MG63 (cell line): ENCODE measurements at regions not wholly inside any gene's neighbourhood (a gene's known extent, or its start where the extent isn't known, plus 50 kb on each side); places are given as distances from the start of the nearest gene placed in this dataset.

ENCODE experiments used
- DNase-seq: peaks from one replicate; pipeline ENCODE4 v3.0.0-alpha.2; 2020
- H3K27me3 ChIP-seq: fragments of 250-450 bp; sonication (Bioruptor Pico); 2 replicates; pipeline ENCODE4 v1.5.1; 2020; ENCODE audit warnings: mild to moderate bottlenecking, moderate library complexity
- H3K36me3 ChIP-seq: fragments of 250-450 bp; sonication (Bioruptor Pico); 2 replicates; pipeline ENCODE4 v1.5.1; 2020; ENCODE audit warnings: mild to moderate bottlenecking, moderate library complexity
- H3K4me3 ChIP-seq: fragments of 250-450 bp; sonication (Bioruptor Pico); 2 replicates; pipeline ENCODE4 v1.5.1; 2020; ENCODE audit warnings: mild to moderate bottlenecking, moderate library complexity
- H3K9me3 ChIP-seq: fragments of 250-450 bp; sonication (Bioruptor Pico); 2 replicates; pipeline ENCODE4 v1.5.1; 2020; ENCODE audit warnings: mild to moderate bottlenecking, moderate library complexity

DNA sequence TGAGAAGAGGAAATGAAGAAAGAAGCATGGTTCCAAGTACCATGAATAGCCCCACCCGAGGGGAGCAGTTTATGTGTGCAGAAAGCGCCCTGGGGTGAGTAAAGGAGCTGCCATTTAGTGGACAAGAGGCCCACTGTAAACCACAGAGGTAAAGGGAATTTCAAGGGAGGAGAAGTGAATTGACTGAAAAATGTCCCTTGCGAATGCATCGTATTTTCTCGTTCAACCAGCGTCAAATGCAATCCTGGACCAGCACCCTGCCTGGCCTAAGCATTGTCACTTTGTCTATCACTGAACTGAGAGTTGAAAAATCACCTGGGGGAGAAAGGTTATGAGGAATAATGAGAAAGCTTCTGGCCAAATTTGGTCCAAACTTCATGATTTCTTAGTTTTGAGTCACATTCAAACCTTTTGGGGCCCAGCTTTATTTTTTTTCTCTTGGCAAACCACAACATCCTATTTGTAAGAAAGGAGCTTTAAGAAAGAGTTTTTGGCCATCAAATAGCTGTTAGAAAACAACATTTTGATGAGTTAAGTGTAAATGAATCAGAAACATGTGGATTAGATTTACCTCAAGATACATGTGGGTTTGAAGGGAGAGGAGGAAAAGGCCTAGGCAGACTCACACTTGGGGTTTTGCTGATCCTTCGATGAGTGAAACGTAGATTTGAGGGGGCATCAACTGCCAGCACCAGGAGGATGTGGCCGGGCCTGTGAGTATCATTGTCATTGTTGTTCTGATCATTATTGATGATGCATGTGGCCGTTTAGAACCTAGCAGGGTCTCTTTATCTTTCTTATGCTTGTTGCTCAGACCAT, 214.0 kb downstream of the CLIC5 start:
- Histone ChIP-seq H3K9me3 (no peaks in the 10 kb centered on the region), H3K27me3 (no peaks in the 10 kb centered on the region), H3K4me3 (no peak overlapping the region), H3K36me3 (no peaks in the 10 kb centered on the region)
- no peak for DNase-seq

DNA sequence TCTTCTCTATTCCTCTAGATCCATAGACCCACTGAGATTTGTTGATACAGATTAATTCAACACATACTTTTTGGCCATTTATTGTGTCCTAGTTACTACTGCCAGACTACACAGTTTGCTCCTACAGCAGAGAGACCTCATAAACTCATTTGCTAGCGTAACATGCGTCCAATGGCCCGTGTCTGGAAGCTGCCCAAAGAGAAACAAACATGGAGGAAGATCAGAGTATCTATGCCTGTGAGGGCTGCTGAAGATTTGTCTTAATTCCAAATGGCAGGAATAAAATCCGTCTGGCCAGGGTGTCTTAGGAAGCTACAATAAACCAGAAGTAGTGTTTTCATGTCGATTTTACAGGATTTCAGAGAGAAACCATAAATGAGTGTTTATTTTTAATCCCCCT, 214.7 kb downstream of the CLIC5 start:
- H3K36me3 ChIP-seq, result no peaks in the 10 kb centered on the region
- DNase-seq, result no peak
- no peaks in the 10 kb centered on the region for H3K9me3 ChIP-seq
- no peaks in the 10 kb centered on the region for H3K27me3 ChIP-seq
- no peak overlapping the region for H3K4me3 ChIP-seq

DNA sequence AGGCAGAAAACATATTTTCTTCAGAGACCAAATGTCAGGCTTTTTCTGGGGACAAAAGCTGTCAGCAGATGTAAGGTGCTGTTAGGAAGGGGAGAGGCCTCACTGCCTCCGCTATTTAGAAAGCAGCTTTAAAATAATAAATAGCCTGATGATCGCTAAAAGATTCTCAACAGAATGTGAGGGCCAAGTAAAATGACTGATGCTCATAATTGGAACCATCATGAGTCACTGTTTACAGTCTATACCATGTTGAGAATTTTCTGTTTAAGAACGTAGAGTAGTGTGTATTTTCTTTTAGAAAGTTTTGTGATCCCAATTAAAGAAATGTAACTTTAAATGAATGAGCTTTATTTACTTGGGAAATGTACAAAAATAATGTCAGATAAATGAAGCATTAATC, 220.0 kb downstream of the CLIC5 start:
- no peak overlapping the region for H3K4me3 ChIP-seq
- H3K36me3 ChIP-seq, result no peaks in the 10 kb centered on the region
- no peaks in the 10 kb centered on the region for H3K9me3 ChIP-seq
- no peaks in the 10 kb centered on the region for H3K27me3 ChIP-seq
- DNase-seq, result no peak

DNA sequence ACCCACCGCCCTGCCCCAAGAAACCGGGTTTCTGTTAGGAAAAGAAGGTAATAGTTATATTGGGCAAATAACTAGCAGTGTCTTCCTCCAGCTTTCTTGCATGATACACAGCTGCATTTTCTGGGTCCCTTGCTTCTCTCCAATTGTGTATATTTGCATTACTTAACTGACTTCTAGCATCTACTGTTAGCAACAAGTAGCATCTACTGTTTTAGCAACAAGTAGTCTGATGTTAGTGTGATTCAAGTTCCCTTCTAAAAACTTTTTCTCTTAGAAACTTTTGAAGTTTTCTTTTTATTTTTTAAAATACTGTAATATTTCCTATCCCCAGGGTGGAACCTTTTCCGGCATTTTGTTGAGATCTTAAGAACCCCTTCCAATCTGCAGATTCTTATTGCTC, 221.2 kb downstream of the CLIC5 start:
- no peaks in the 10 kb centered on the region for H3K9me3 ChIP-seq
- no peak overlapping the region for H3K4me3 ChIP-seq
- no peak for DNase-seq
- no peaks in the 10 kb centered on the region for H3K27me3 ChIP-seq
- no peaks in the 10 kb centered on the region for H3K36me3 ChIP-seq

DNA sequence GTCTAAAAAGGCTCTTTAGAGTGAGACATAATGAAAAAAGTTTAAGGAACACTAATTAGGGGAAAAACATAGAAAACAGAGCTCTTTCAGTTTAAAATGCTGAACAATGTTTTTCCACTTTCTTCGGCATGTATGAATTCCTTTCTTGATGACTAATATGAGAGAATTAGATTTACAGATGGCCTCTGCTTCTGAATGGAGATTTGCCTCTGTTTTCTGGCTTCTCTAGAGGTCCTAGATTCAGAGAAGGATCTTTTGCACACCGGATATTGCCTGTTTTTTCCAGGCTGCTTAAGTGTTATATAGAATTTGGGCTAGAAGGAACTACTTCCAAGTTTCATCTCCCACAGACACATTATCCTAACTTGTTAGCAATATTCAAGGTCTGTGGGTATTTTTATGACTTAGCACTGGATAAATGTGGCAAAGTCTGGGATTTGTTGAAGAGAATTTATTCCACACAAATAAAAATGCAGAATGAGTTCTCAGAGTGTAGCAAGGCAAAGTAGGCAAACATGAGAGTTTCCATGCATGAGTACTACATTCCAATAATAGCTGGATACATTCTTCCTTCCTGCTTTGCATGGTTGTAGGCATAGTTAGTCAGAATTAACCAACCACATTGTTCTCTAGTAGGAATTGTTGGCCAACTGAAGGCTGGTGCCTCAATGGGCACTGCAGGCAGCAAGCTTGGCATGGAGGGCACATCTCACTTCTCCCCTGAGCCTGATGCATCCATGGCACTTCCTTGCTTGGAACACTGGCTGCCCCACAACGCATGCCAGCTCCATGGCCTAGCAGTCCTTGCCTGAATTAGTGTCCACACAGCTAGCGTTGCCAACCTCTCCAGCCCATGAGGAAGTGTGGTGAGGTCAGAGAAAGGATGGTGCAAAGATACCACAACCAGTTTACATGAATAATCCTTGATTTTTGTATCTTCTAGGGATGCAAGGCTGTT, 224.2 kb downstream of the CLIC5 start:
- peak; percentile 82 for DNase-seq
- H3K9me3 ChIP-seq, result no peaks in the 10 kb centered on the region
- H3K36me3 ChIP-seq, result no peaks in the 10 kb centered on the region
- no peaks in the 10 kb centered on the region for H3K27me3 ChIP-seq
- H3K4me3 ChIP-seq, result no peak overlapping the region

DNA sequence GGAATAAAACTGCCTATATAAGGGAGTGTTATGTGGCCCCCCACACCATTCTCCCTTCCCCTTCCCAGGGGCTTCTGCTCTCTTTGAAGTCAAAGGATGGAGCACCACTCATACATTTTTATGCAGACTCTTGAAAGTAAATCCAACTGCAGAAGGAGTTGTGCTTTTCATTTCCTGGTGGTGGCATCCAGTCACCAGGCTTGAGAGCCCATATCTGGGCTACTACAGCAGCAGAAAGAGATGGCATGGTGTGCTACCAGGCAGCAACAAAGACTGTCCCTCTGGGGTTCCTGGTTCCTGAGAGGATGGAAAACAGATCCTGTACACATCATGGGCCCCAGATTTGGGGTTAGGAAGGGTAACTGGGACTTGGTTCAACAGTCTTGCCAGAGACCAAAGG, 226.4 kb downstream of the CLIC5 start:
- Histone ChIP-seq H3K36me3 (no peaks in the 10 kb centered on the region), H3K27me3 (no peaks in the 10 kb centered on the region), H3K9me3 (no peaks in the 10 kb centered on the region), H3K4me3 (no peak overlapping the region)
- no peak for DNase-seq

DNA sequence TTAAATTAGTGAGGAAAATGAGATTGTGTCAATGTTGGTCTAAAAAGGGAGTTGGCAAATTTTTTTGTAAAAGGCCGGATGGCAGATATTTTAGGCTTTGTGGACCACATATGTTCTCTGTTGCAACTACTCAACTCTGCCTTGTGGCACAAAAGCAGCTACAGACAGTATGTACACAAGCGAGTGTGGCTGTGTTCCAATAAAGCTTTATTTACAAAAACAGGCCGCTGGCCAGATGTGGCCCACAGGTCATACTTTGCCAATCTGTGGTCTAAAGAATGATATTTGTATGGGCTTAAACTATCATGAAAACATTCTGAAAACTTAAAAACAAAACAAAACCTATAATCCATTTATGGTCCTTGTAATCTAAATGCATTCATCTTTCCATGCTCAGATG, 228.3 kb downstream of the CLIC5 start:
- Histone ChIP-seq H3K27me3 (no peaks in the 10 kb centered on the region), H3K36me3 (no peaks in the 10 kb centered on the region), H3K4me3 (no peak overlapping the region), H3K9me3 (no peaks in the 10 kb centered on the region)
- no peak for DNase-seq

DNA sequence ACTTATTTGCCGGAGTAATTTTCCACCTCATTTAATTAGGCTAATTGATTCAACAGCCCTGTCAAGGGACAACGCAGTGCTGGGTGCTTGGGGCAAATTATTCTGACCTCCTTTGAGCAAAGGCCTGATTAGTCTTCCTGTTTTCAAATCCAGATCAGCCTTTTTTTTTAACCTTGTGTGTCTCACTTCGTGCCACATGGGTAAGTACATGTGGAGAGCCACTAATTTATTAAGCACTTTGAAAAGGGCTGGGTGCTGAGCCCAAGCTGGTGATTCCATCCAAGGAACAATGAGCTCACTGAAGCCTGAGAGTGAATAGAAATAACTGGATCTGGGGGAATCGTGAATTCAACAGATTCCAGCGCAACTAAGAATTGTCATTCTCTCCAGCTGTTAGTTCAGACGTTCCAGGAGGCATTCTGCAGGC, 229.3 kb downstream of the CLIC5 start:
- no peaks in the 10 kb centered on the region for H3K27me3 ChIP-seq
- no peaks in the 10 kb centered on the region for H3K9me3 ChIP-seq
- no peak for DNase-seq
- no peaks in the 10 kb centered on the region for H3K36me3 ChIP-seq
- H3K4me3 ChIP-seq, result no peak overlapping the region

DNA sequence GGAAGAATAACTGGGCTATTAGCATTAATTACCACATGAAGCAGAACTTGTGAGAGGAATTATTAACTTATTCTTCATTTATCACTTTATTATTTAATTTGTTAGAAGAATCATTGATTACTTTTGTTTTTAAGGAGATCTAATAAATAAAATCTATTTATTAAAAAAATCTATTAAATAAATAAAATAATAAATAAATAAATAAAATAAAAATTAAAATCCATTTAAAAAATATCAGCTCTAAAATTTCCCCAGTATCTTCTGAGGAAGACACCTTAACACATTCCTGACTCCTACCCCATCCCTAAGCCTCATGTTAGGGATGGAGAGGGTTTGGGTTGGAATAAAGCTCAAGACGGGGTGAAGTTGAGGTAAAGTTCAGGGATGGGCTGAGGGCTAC, 231.4 kb downstream of the CLIC5 start:
- Histone ChIP-seq H3K4me3 (no peak overlapping the region), H3K9me3 (no peaks in the 10 kb centered on the region), H3K36me3 (no peaks in the 10 kb centered on the region), H3K27me3 (no peaks in the 10 kb centered on the region)
- DNase-seq, result no peak

DNA sequence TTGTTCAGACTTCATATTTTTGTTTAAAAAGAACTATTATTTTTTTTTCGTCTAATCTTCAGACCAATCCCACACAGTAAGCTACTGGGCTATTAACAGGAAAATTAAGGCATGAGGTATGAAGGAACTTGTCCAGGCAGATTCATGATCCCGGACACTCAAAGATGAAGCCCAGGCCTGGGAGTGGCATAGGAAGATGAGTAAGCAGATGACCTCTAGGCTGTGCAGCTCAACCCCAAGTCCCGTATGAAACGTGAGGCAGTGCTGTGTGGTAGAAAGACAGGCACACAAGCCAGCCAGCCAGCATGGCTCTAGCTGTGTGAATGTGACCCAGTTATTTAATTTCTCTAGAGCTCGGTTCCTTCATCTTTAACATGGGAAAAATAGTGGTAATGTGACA, 231.9 kb downstream of the CLIC5 start:
- Histone ChIP-seq H3K27me3 (no peaks in the 10 kb centered on the region), H3K9me3 (no peaks in the 10 kb centered on the region), H3K36me3 (no peaks in the 10 kb centered on the region), H3K4me3 (no peak overlapping the region)
- DNase-seq, result peak; percentile 9

DNA sequence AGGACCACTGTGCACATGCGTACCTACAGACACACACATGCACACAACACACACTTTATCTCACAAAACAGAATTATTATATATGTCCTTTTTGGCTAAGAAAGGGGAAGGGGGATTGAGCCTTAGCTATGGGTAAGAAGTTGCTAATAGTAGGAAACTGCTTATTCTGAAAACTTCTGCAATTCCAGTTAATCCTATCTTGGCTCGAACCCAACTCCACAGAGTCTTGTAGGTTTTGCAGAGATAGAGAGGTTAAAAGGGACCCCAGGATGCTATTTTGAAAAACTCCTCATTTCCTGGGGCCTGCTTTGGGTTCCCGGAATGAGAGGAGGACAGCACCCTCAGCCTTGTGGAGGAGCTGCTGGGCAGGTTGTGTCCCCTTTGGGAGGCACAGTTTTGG, 233.8 kb downstream of the CLIC5 start:
- Histone ChIP-seq H3K4me3 (no peak overlapping the region), H3K27me3 (no peaks in the 10 kb centered on the region), H3K36me3 (no peaks in the 10 kb centered on the region), H3K9me3 (no peaks in the 10 kb centered on the region)
- no peak for DNase-seq

DNA sequence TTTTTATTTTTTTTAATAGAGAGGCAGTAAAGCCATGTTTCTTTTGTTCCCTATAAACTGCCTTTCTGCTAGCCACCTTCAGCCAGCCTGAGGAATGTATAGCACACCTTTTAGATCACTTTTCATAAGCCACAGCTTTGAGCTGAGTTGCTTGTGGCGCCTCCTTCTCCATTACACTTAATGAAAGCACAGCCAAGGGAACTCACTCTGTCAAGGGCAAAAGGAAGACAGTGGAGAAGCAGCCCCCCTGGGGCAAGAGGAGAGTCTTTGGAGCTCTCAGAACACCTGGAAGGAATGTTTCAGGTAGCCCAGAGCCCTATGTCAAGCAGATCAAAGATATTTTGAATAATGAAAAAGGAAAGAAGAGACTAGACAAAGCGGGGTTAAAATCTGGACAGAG, 235.1 kb downstream of the CLIC5 start:
- Histone ChIP-seq H3K27me3 (no peaks in the 10 kb centered on the region), H3K9me3 (no peaks in the 10 kb centered on the region), H3K36me3 (no peaks in the 10 kb centered on the region), H3K4me3 (no peak overlapping the region)
- DNase-seq, result no peak

DNA sequence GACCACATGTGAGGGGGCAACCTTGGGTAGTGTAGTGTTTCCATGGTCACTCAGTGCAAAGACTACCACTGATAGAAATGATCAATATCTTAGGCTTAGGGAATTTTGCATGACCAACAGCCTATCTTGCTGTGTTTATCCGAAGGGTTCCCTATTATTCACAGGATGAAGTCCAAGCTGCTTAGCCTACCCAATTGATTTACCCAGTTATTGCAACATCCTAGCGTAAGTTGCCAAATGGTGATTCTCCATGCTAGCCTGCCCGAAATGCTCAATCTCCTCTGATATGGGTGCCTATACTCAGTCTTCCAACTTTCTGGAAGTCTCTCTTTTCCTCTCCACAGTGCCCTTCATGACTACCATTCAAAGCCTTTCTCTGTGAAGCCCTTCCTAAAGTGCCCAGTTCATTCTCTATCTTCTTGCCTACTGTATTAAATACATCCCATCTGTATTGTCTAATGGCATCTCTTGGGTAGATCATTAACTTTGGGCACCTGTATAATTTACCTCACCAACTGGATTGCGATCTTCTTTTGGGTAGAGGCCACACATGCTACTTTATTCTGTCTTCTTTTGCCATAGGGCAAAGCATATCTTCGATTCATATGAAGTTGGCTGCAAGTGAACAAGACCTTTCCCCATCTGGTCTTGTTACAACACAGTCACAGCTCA, 240.5 kb downstream of the CLIC5 start:
- DNase-seq, result no peak
- no peak overlapping the region for H3K4me3 ChIP-seq
- H3K36me3 ChIP-seq, result no peaks in the 10 kb centered on the region
- no peaks in the 10 kb centered on the region for H3K9me3 ChIP-seq
- H3K27me3 ChIP-seq, result no peaks in the 10 kb centered on the region

DNA sequence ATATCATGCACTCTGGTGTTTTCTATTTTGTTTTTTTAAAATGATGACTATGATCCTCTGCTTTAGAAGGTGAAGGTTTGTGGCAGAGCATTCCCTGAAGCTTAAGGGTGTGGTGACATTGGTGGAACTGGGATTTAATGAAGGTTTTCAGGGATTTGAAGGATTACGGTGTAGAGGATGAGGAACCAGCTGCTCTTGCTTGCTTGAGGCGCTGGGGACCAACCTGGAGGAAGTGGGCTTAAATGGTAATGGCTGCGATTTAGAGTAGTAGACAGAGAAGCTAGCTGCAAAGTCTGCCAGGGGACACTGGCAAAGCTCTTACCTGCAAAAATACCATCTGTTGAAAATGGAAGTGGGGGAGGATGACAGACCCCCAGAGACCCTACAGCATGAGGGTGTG, 241.8 kb downstream of the CLIC5 start:
- no peaks in the 10 kb centered on the region for H3K36me3 ChIP-seq
- no peak overlapping the region for H3K4me3 ChIP-seq
- DNase-seq, result no peak

DNA sequence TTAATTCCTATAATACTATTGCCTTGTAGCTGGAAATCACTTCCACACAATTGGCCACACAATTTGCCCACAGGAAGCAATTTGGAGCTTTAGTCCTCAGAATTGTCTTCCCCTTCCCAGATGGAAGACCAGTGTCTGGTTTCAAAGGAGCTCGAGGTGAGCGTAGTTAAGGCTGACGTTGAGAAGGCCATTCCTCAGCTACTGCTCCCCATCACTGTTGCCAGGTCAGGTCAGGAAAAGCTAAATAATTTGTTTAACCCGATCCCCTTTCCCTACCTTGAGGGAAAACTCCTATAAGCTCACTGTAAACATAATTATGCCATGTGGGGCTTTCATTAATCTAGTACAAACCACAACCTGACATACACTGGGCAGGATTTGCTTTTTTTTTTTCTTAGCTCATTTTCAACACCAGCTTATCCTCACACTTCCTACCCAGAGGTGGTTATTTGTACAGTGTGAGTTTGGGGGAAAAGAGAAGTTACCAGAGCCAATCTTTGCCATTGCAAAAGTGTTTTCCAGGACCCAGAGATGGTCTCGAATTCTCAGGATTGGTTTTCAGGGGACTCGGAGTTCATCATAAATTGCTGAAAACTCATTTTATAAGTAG, 242.7 kb downstream of the CLIC5 start:
- H3K27me3 ChIP-seq, result no peaks in the 10 kb centered on the region
- H3K4me3 ChIP-seq, result no peak overlapping the region
- H3K9me3 ChIP-seq, result no peaks in the 10 kb centered on the region
- H3K36me3 ChIP-seq, result no peaks in the 10 kb centered on the region
- DNase-seq, result no peak

More for the DNA sequence above, 241.8 kb downstream of the CLIC5 start:
- no peaks in the 10 kb centered on the region for H3K9me3 ChIP-seq
- no peaks in the 10 kb centered on the region for H3K27me3 ChIP-seq

DNA sequence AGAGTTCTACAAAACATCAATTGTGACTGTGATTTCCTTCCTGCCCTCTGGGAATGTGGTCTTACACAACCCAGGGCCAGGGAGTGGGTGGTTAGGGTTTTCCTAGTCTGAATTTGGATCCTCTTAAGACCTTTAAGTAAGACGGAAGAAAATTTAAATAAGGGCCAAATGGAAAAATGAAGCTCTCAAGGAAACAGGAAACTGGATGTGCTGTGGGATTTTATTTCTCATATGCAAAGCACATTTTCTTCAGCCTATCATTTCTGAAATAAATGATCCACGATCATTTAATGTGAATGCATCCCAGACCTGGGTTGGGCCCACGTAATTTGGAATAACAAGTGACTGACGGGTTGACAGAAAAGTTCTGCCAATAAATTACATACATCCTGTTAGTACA, 243.6 kb downstream of the CLIC5 start:
- H3K27me3 ChIP-seq, result no peaks in the 10 kb centered on the region
- H3K9me3 ChIP-seq, result no peaks in the 10 kb centered on the region
- DNase-seq, result no peak
- no peak overlapping the region for H3K4me3 ChIP-seq
- H3K36me3 ChIP-seq, result no peaks in the 10 kb centered on the region

DNA sequence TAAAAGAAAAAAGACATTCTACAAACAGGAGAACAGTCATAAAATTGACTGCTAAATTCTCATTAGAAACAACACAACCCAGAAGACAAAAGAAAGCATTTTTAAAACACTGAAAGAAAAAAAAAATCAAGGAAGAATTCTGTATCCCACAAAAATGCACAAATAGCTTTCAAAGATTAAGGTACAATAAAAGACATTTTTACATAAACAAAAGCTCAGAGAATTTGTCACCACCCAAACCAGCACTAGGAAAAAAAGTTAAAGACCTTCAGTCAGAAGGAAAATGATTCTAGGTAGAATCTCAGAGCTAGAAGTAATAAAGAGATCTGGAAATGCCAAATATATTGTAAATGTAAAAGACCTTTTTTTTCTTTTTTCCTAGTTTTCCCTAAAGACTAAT, 252.4 kb downstream of the CLIC5 start:
- H3K4me3 ChIP-seq, result no peak overlapping the region
- H3K36me3 ChIP-seq, result no peaks in the 10 kb centered on the region
- 0 out of 2 replicates have a peak, but pooled peaks cover 5% of the 10 kb centered on the region for H3K9me3 ChIP-seq
- DNase-seq, result no peak
- H3K27me3 ChIP-seq, result no peaks in the 10 kb centered on the region
